ENCODE measurements at regions not wholly inside any gene's neighbourhood (a gene's known extent, or its start where the extent isn't known, plus 50 kb on each side); places are given as distances from the start of the nearest gene placed in this dataset.
"Not testable (repeated sequence)": the region's sequence is repeated elsewhere in the genome, so short reads cannot be mapped to it uniquely, and the experiment has no call there.

DNA sequence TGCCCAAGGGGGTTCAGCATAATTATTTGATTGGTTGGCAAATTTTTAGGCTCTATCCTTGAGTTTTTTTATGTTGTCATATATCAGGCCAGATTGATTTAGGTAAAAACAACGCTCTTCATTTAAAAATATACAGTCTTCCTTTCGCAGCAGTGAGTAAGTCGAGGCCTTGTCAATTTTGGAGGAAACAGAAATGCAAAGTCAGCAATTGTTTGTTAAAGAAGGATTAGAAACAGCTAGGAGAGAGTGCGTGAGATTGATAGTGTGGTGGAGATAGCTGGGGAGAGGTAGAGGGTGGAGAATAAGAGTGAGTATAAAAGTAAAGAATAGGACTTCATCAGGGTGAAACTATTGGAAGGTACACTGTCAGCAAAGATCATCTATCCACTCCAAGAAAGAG is 830.8 kb downstream of the LUZP2 start:
- no peak for DNase-seq

DNA sequence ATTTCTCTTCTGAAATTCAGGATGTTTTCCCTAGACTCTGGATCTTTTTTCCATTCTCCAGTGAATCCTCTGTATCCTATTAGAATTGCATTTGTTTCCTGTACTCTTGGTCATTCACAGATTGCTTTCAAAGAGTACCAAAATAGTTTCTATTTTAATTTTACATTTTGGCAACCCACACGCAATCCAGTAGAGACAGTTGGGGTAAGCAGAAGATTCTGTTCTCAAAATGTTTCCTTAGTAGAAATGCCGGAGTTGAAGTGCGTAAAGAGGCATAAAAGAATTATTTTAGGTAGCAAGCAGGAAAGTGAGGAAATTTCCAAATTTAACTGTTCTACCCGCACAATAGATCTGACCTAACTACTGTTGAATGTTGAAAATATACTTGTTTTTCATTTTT is 842.4 kb downstream of the LUZP2 start:
- no peak for DNase-seq

DNA sequence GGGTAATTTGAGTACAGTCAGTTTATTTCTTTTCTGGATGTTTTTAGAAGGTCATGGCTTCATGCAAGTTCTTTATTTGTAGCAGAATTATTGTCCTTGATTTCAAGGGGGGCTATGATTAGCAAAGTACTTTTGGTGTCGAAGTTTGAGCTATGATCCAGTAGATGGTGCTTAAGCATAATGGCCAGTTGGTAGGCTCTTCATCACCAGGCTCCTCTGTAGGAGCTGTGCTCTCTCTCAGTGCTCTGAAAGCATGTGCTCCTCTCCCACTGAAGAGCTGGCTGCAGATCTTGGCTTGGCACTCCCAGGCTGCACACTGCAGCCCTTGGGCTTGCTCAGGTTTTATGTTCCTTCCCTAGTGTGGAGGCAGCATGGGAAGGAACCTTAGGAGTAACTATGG is 852.7 kb downstream of the LUZP2 start:
- no peak for DNase-seq

DNA sequence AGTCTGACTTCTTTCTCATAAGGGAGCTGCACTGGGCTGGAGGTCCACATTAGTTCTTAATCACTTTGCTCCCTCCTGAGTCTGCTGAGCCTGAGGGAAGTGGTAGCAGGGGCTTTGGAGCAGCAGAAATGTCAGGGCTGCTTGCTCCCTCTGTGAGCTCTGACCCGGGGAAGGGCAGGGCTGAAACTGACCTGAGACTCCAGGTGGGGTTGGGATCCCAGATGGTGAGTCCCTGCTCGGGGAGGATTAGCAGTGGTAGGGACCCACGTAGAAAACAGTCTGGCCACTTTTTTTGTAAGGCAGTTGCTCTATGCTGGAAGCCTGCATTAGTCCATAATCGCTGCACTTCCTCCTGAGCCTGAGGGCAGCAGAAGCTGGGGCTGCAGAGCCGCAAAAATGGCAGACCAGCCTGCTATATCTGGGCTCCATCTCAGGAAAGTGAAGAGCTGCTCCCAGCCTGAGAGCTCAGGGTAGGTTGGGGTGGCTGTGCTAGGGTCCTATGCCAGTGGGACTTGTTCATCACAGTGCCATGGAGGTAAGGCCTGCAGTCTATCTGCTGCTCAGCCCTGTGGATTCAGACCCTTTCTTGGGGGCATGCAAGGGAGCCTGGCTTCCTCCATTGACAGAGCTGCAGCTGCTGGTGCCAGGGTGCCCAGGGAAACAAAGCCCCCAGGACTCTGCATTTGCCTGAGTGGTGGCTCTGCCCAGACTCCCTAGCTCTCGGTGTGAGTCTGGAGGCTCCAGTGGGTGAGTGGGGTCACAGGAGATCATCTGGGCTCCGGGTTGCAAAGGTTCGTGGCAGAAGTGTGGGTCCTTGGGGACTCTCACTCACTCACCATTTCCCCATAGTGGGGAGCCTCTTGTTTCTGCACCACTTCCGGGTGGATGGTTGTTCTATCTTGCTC is 854.3 kb downstream of the LUZP2 start:
- no peak for DNase-seq

DNA sequence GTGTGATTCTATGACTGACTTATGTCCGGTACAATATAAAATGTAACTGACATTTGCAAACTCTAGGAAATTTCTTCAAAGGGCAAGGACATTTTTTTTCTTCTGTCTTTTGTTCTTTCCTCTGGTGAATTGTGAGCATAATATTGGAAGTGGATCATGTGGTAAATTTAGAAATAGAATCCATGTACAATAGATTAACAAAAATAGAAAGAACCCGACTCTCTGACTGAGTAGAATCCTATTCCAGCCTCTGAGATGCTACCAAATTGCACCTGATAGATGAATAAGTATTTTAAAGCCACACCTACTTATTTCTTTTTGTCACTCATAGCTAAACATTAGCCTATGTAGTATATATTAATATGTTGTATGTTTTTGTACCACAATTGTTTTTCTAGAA is 860.3 kb downstream of the LUZP2 start:
- DNase-seq = no peak

DNA sequence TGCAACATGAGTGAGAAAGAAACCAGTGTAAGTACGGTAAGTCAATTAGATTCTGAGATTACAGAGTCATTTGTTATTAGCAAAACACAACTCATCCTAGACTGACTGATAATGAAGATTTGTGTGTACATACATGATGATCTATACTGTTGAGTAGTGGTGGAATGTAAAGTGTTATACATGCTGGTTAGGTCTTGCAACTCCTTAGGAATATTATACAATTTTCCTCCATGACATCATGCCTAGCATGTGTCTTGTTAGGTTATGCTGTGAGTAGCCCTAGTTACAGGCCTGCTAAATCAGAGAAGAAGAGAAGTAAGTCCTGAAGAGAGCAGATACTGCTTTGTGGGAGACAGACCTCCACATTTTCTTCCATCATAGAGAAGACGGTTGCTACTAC is 880.6 kb downstream of the LUZP2 start:
- no peak for DNase-seq

DNA sequence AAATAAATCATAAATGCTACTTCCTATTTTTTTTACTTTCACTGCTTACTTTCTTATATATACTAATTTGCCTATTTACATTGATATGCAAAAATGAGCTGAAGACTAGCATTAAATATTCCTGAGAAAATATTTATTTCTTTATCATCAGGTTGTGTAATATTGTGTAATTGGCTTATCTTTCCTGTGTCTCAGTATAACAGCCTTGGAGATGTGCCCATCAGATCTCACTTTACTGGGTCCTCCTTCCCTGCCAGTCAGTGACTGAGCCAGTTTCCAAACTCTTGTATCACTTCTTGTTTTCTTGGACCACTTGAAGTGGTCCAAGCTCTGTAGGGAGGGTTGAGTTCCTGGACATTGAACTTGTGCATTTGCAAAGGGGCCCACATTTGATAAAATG is 900.0 kb downstream of the LUZP2 start:
- DNase-seq = no peak

DNA sequence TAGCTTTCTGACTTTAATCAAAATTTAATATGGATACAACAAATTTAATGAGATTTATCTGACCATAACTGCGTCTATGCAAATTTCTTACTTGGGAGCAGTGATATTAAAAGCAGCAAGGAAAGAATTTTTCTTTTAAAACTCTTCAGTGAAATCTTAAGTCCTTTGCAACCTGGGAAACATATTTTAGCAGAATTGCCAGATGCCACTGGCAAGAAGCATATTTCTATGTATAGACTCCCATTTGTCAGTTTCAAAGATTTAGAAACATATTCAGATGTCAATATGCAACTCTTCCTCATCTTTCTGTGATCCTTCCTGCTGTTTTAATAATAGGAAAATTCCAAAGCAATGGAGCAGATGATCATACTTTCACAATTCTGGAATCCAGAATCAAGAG is 911.3 kb downstream of the LUZP2 start:
- no peak for DNase-seq

DNA sequence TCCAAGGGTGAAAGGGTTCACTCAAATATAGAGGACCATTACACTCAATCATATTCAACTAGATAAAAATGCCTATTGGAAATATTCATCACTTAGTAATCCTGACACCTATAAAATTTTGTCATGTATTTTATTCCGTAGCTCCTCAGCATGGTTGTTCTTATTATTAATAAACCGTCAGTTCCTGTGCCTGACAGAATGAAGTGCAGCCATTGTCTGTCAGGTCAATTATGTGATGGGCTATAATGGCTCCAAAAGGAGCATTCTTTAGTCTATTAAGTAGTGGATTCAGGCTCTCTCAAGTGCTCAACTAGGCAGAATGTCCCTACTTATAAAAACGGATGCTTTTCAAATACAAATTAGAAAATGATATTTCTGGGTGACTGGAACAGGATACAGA is 916.1 kb upstream of the ANO3 start:
- no peak for DNase-seq

DNA sequence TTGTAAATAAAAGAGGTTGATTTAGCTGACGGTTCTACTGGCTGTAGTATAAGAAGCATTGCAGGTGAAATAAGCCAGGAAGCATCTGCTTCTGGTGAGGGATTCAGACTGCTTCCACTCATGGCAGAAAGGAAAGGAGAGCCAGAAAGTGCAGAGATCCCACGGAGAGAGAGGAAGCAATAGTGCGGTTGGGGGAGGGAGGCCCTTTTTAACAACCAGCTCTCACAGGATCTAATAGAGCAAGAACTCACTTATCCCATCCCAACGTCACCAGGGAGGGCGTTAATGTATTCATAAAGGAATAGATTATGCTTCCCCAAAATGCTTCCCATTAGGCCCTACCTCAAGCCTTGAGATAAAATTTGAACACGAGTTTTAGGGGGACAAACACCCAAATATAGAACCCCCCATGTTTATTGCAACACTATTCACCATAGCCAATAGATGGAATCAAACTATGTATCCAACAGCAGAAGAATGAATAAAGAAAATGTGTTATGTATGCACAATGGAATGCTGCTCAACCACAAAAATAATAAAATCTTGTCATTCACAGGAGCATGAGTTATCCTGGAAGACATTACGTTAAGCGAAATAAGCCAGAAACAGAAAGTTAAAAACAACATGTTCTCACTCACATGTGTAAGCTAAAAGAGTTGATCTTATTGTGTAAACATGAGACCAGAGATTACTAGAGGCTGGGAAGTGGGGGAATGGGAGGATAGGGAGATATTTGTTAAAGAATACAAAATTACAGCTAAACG is 908.3 kb upstream of the ANO3 start:
- DNase-seq = no peak

DNA sequence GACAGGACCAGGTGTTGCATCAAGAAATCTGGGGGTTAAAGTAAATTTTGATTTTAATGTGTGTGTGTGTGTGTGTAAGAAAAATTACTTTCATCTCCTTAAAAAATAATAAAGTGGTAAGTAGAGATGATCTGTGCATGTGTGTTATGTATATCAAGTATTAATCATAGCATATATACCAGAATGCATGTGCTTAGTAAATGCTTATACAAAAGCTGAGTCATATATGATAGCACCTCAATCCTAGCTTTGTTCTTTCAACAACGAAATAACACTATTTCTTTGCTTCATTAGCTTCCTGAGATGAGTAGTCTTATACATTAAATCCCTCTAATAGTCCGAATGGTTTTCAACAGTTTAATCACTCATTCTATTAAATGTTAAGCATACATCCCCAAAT is 899.6 kb upstream of the ANO3 start:
- no peak for DNase-seq

DNA sequence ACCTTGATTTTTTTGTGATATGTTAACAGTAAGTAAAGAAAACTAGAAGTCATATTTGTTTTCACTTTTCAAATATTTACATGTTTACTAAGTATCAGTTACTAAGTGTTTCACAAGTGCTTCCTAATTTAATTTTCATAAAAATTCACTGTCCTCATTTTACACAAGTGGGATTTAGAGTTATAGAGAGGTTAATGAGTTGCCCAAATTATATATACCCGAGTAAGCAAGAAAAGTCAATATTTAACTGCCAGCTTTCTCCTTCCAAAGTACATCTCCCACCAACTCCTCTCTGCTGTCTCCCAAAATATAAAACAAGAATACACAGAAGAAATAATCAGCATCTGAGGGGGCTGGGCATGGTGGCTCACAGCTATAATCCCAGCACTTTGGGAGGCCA is 896.7 kb upstream of the ANO3 start:
- DNase-seq = no peak

DNA sequence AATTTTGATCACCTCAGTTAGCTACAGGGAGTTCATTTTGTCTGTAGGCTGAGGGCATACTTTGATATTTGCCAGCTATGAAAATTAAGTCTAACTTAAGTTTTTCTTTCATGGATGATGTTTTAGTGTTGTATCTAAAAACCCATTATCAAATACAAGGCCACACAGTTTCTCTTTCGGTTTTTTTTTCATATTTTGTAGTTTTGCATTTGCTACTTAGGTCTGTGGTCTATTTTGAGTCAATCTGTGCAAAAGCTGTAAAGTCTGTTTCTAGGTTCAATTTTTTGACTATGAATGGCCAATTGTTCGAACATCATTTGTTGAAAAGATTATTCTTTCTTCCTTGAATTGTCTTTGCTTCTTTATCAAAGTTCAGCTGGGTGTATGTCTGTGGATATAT is 895.6 kb upstream of the ANO3 start:
- DNase-seq = no peak

DNA sequence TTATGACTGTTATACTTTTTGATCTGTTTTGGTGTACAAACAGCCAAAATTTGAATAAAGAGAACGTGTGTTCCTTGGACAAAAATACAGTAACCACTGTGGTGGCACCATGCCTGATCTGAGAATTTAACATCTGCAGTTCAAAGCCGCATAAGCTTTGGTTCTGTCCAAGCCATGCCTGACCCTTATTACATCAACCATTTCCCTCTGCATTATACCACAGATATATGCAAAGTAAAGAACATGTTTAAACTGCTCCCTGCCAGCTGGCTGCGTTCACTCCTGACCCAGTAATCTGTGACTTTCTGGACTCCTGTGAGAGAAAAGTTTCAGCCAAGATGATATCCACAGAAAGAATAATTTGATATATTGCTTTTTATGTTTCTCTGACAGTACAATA is 890.5 kb upstream of the ANO3 start:
- DNase-seq = no peak

DNA sequence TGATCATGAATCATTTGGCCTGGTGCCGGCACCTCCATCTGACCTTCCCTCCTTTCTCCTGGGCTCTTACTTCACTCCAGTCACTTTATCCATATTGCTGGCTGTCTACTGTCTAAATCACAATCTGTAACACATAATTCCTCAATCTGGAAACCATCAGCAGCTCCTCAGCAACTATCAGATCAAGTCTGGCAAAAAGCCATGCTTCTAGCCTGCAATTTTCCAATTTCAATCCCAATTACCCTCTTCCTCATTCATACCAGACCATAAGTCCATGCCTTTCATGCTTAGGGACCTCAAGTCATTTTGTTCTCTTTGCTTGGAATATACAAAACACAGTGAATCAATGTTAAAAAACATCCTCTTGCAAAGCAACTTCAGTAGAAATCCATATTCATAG is 882.8 kb upstream of the ANO3 start:
- no peak for DNase-seq

DNA sequence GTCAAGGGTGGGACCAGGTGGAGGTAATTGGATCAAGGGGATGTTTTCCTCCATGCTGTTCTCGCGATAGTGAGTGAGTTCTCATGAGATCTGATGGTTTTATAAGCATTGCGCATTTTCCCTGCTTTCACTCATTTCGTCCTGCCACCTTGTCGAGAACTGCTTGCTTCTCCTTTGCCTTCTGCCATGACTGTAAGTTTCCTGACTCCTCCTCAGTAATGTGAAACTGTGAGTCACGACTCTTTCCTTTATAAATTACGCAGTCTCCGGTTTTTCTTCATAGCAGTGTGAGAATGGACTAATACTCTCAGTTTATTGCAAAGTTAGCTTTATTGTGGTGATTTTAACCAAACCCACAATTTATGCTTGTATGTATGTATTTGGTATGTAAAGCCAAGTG is 878.5 kb upstream of the ANO3 start:
- no peak for DNase-seq

DNA sequence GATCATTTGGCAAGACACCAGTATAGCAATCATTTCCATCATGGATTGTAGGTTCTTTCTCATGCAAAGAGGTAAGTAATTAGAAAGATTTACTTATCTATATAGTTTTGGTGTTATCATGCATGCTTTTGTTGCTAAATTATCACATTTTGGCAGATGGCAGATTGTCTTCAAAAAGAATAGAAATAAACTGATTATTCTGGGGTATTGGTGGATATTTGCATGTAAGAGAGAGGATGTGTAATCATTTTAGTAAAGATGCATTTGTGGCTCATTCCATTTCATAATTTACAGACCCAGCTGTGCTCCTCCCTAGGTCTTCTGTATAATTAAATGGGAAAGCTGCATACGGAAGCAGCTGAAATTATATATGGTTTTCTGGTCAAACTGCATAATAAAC is 875.7 kb upstream of the ANO3 start:
- no peak for DNase-seq

DNA sequence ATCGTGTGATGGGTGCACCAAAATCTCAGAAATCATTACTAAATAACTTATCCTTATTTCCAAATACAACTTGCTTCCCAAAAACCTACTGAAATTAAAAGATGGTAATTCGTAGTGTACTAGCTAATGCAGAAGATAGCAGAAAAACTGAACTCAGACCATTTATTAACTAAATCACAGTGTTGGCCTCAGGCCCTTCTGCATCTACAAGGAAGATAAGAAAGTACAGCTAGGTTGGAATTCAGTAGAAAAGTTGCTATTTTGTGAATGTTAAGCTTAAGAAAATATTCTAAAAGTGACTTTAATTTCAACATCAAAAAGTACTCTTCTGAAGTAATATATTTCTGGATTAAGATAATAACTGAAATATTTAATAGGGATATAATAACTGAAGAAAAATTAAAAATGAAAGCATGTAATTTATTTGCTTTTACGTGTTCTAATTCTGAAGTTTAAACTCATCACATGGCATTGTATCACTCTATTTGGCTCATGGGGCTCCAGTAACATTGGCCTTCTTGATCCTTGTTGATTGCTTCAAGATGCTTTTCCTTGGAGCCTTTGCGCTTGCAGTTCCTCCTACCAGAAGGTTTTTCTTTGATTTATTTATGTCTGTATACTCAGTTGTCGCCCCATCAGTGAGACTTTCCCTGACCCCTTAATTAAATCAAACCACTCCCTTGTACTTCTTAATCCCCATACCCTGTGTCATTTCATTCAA is 847.9 kb upstream of the ANO3 start:
- DNase-seq = no peak

DNA sequence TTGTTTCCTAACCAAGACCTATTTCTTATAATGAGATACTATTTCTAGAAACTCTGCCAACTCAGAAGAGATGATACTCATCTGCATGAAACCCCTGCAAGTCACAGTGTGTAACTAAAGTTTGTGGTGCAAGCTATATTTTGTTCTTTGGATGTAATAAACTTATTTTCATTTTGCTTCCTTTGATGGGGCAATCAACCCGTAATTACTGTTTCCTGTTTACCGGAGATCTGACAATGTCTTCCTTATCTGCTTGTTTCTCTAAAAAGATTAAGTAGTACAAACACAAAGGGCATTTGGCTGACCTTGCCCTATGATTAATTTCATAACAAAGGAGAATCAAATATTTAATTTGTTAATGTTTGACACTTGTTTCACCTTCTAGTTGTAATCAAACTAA is 846.6 kb upstream of the ANO3 start:
- DNase-seq = no peak

DNA sequence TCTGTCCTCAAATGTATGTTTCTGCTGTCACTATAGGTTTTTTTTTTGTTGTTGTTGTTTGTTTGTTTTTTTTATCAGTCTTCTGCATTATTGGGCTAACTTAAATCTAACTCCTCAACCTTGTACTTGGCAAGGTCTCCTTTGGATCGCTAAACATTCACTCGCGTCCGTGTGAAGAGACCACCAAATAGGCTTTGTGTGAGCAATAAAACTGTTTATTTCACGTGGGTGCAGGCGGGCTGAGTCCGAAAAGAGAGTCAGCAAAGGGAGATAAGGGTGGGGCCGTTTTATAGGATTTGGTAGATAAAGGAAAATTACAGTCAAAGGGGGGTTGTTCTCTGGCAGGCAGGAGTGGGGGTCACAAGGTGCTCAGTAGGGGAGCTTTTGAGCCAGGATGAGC is 845.6 kb upstream of the ANO3 start:
- not testable (repeated sequence) for DNase-seq

DNA sequence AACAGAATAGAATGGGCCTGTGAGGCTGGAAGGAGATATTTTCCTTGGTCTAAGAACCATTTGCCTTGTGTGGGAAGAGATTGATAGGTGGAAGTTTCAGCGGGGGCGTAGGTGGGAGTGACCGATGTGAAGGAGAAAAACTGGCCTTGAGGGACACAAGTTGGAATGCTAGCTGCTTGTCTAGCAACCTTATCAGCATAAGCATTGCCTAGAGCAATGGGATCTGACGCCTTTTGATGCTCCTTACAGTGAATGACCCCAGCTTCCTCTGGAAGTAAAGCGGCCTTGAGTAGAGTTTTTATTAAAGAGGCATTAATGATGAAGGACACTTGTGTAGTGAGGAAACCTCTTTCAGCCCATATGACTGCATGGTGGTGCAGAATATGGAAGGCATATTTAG is 843.8 kb upstream of the ANO3 start:
- DNase-seq = not testable (repeated sequence)

DNA sequence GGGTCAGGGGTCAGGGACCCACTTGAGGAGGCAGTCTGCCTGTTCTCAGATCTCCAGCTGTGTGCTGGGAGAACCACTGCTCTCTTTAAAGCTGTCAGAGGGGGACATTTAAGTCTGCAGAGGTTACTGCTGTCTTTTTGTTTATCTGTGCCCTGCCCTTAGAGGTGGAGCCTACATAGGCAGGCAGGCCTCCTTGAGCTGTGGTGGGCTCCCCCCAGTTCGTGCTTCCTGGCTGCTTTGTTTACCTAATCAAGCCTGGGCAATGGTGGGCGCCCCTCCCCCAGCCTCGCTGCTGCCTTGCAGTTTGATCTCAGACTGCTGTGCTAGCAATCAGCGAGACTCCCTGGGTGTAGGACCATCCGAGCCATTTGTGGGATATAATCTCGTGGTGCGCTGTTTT is 830.5 kb upstream of the ANO3 start:
- DNase-seq = not testable (repeated sequence)

DNA sequence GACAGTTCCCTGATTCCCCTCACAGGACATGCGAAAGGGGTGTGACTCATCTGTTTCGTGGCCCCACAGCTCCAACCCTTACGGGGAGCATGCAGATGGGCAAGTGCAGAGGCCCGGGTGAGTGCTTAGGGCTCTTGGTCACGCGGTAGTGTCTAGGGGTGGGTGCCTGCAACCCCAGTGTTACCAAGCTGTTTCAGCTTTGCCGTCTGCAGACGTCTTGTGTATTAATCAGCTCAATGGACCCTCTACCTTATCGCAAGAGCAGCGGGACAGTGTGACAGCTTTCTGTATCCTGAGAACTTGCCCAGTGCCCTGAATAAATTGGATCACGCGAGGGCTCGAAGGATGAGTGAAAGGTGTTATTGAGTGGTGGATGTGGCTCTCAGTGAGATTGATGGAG is 816.4 kb upstream of the ANO3 start:
- DNase-seq = no peak

DNA sequence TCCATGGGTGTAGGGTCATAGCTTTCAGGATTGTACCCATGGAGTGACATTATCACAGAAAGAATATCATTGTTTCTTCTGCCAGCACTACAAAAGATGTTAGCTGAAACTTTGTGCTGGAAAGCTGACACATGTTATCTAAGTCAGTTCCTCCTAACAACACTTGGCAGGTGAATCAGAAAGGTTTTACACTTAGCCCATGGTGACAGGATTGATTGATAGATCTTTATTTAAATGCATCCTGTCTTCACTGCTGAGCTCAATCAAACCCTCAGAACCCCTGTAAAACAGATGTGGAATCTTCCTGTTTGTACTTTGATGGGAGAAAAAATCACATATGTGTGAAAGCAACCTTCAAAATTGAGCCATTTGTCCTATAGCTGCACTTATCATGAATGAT is 811.5 kb upstream of the ANO3 start:
- DNase-seq = no peak
